CD4-positive, alpha-beta T cell (primary cell): ENCODE measurements at regions not wholly inside any gene's neighbourhood (a gene's known extent, or its start where the extent isn't known, plus 50 kb on each side); places are given as distances from the start of the nearest gene placed in this dataset.
A peak's percentile ranks its signal among the peaks of the same experiment; 100 is the strongest.

ENCODE experiments used
- ATAC-seq: fragments of 200-7000 bp; cut with Tn5 transposase; one replicate; pipeline ENCODE4 v1.10.0; 2022; ENCODE audit warnings: mild to moderate bottlenecking; ENCODE audit not compliant: poor library complexity
- CTCF ChIA-PET: fragments of 350-600 bp; sonication (Branson Sonifier 250); formaldehyde crosslinking; loops from one replicate; lab custom pipeline; 2021; ENCODE audit warnings: antibody characterized with exemption, inconsistent platforms; lab: Charles Lee
- POLR2A ChIA-PET: fragments of 350-600 bp; sonication (Branson Sonifier 250); formaldehyde crosslinking; loops from one replicate; lab custom pipeline; 2021; ENCODE audit warnings: antibody characterized with exemption, inconsistent platforms; lab: Charles Lee
- DNase-seq, 14 experiments: peaks; one replicate each; pipeline ENCODE4 v3.0.0-alpha.2; 2013 to 2020; ENCODE audit warnings: mixed read lengths in 2 of 14
- H3K27ac ChIP-seq, 2 donors: one replicate each; pipeline versions ENCODE4 v1.5.1 to v1.7.0; 2013; ENCODE audit warnings: low read length in 2 of 2, low read depth in 1 of 2, mild to moderate bottlenecking in 1 of 2
- H3K27me3 ChIP-seq, 2 experiments: 1 replicate in 1 of 2; 2 replicates in 1 of 2; pipeline versions ENCODE4 v1.6.1 to v1.7.0; 2013; ENCODE audit warnings: low read length in 2 of 2, control low read depth in 1 of 2, mild to moderate bottlenecking in 1 of 2, moderate library complexity in 1 of 2; ENCODE audit not compliant: insufficient read depth in 2 of 2, control insufficient read depth in 1 of 2
- H3K36me3 ChIP-seq: one replicate; pipeline ENCODE4 v1.6.1; 2013; ENCODE audit warnings: low read length, control low read depth; ENCODE audit not compliant: insufficient read depth
- H3K4me1 ChIP-seq: one replicate; pipeline ENCODE4 v1.6.1; 2013; ENCODE audit warnings: low read length, control low read depth; ENCODE audit not compliant: insufficient read depth
- H3K4me3 ChIP-seq: one replicate; pipeline ENCODE4 v1.5.1; 2013; ENCODE audit warnings: mild to moderate bottlenecking, low read length, moderate library complexity
- H3K9me3 ChIP-seq, 2 experiments: 1 replicate in 1 of 2; 2 replicates in 1 of 2; pipeline versions ENCODE4 v1.6.1 to v1.7.0; 2013; ENCODE audit warnings: low read length in 2 of 2, mild to moderate bottlenecking in 2 of 2, control low read depth in 1 of 2, moderate library complexity in 1 of 2; ENCODE audit not compliant: control insufficient read depth in 1 of 2, insufficient read depth in 1 of 2
- H3K27ac Mint-ChIP-seq: one replicate; pipeline ENCODE4 v1.8.0; 2020; ENCODE audit warnings: mixed read lengths
- H3K27me3 Mint-ChIP-seq: one replicate; pipeline ENCODE4 v1.8.0; 2021; ENCODE audit warnings: mixed read lengths
- H3K36me3 Mint-ChIP-seq: one replicate; pipeline ENCODE4 v1.8.0; 2021; ENCODE audit warnings: low read depth, mixed read lengths
- H3K4me1 Mint-ChIP-seq: one replicate; pipeline ENCODE4 v1.8.0; 2021; ENCODE audit warnings: low read depth, mixed read lengths
- H3K4me3 Mint-ChIP-seq: one replicate; pipeline ENCODE4 v1.8.0; 2020; ENCODE audit warnings: mild to moderate bottlenecking, mixed read lengths
- H3K9me3 Mint-ChIP-seq: one replicate; pipeline ENCODE4 v1.8.0; 2020; ENCODE audit warnings: mixed read lengths
- intact Hi-C, 2 experiments: fragments of 100-400 bp; cut with DNase I in 1 of 2; cut with micrococcal nuclease in 1 of 2; formaldehyde crosslinking; loops; one replicate each; pipeline versions ENCODE4 v1.15.1 to v1.9.0; 2023 to 2025; cut with DNase I, micrococcal nuclease
- TF ChIP-seq, protein P1 (sequence below): fragments of 200-600 bp; IDR thresholded peaks from one replicate; pipeline ENCODE4 v1.8.0; 2022; ENCODE audit warnings: antibody characterized with exemption, mild to moderate bottlenecking

DNA sequence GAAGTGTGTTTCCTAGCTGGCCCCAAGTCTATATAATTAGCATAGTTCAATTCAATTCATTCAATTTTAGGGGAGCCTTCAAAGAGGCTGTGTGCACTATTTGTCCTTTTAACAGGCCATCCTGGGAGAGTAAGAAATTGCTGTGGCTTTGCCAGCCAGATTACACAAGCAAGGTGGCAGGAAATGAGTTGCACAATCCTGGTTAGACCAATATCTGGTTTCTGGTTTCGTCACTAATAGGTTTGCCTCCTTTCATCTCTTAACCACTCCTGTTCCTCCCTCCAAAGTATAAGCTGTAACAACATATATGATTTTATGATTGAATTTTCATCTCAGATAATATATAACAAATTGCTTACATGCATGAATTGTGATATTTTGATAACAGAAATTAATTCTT, 84.1 kb upstream of the NEGR1 start:
- Mint-ChIP-seq H3K9me3 (no peaks in the 10 kb centered on the region), H3K4me1 (no peaks in the 10 kb centered on the region), H3K27me3 (no peaks in the 10 kb centered on the region), H3K4me3 (no peak overlapping the region), H3K27ac (no peak overlapping the region), H3K36me3 (no peaks in the 10 kb centered on the region)
- TF ChIP-seq, protein P1, sequence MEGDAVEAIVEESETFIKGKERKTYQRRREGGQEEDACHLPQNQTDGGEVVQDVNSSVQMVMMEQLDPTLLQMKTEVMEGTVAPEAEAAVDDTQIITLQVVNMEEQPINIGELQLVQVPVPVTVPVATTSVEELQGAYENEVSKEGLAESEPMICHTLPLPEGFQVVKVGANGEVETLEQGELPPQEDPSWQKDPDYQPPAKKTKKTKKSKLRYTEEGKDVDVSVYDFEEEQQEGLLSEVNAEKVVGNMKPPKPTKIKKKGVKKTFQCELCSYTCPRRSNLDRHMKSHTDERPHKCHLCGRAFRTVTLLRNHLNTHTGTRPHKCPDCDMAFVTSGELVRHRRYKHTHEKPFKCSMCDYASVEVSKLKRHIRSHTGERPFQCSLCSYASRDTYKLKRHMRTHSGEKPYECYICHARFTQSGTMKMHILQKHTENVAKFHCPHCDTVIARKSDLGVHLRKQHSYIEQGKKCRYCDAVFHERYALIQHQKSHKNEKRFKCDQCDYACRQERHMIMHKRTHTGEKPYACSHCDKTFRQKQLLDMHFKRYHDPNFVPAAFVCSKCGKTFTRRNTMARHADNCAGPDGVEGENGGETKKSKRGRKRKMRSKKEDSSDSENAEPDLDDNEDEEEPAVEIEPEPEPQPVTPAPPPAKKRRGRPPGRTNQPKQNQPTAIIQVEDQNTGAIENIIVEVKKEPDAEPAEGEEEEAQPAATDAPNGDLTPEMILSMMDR: no peak
- Histone ChIP-seq H3K27ac (no peak overlapping the region), H3K27me3 (no peaks in the 10 kb centered on the region), H3K36me3 (no peaks in the 10 kb centered on the region), H3K9me3 (no peaks in the 10 kb centered on the region), H3K4me3 (no peak overlapping the region), H3K4me1 (no peaks in the 10 kb centered on the region)
- peak in 3 of 14 experiments; percentile 7 to 14 (median 14) for DNase-seq
- ChIA-PET POLR2A (no interaction called here), CTCF (no interaction called here)
- no peak for ATAC-seq
- intact Hi-C loops: no loop called here

DNA sequence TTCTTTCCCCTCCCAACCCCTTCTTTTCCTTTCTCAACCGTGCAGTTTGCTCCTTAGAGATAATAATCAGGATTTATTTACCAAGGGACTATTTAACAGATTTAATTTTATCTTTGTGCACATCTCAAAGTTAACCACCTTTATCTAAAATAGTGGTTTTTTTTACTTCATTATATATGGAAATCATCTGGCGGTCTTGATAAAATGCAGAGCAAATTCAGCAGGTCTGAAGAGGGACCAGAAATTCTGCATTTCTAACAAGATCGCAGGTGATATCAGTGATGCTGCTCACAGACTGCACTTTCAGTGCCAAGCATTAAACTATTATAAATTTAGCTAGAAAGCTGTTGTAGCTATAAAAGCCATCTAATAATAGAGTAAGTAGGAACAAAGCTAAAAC, 83.4 kb upstream of the NEGR1 start:
- no peak for DNase-seq
- no peaks in the 10 kb centered on the region for H3K4me1 Mint-ChIP-seq
- Histone ChIP-seq H3K27me3 (no peaks in the 10 kb centered on the region), H3K36me3 (no peaks in the 10 kb centered on the region), H3K4me1 (no peaks in the 10 kb centered on the region), H3K27ac (no peak overlapping the region), H3K9me3 (no peaks in the 10 kb centered on the region), H3K4me3 (no peak overlapping the region)
- H3K9me3 Mint-ChIP-seq: no peaks in the 10 kb centered on the region
- POLR2A ChIA-PET: no interaction called here
- no peaks in the 10 kb centered on the region for H3K36me3 Mint-ChIP-seq
- intact Hi-C loops: no loop called here
- no peaks in the 10 kb centered on the region for H3K27me3 Mint-ChIP-seq
- H3K4me3 Mint-ChIP-seq: no peak overlapping the region
- TF ChIP-seq, protein P1: no peak
- no peak for ATAC-seq
- CTCF ChIA-PET: no interaction called here
- no peak overlapping the region for H3K27ac Mint-ChIP-seq

DNA sequence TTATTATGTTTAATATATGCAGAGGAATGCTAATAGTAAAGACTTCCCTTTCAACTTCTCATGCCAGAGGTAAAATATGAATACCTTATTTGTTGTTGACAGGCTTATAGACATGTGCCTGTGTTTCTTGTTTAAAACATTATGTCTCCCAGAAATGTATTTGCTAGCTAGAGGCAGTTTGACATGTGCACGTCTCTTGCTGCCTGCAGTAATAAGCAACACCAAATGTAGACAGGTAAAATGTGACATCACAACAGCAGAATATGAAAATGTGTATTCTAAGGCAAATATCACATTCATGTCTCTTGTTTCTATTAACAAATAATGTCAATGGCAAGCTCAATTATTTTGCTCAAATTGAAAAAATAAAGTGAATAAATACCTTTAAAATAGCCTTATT, 80.2 kb upstream of the NEGR1 start:
- Histone ChIP-seq H3K9me3 (no peaks in the 10 kb centered on the region), H3K27me3 (no peaks in the 10 kb centered on the region), H3K4me1 (no peaks in the 10 kb centered on the region), H3K27ac (no peak overlapping the region), H3K4me3 (no peak overlapping the region), H3K36me3 (no peaks in the 10 kb centered on the region)
- ChIA-PET POLR2A (no interaction called here), CTCF (no interaction called here)
- ATAC-seq: no peak
- no peaks in the 10 kb centered on the region for H3K36me3 Mint-ChIP-seq
- H3K27me3 Mint-ChIP-seq: no peaks in the 10 kb centered on the region
- intact Hi-C loops: loop anchor here in 1 of 2 experiments (5.0 kb wide), 1 partner anchor 80 kb away; the partner anchor contains the start of gene NEGR1
- H3K9me3 Mint-ChIP-seq: no peaks in the 10 kb centered on the region
- H3K27ac Mint-ChIP-seq: no peak overlapping the region
- DNase-seq: no peak
- no peak overlapping the region for H3K4me3 Mint-ChIP-seq
- TF ChIP-seq, protein P1: no peak
- H3K4me1 Mint-ChIP-seq: no peaks in the 10 kb centered on the region
